GM10248 (cell line): ENCODE measurements at regions not wholly inside any gene's neighbourhood (a gene's known extent, or its start where the extent isn't known, plus 50 kb on each side); places are given as distances from the start of the nearest gene placed in this dataset.

ENCODE experiments used
- CTCF ChIA-PET: fragments of 300-600 bp; sonication (Branson Sonifier 250); formaldehyde crosslinking; extraction: SDS; loops from one replicate; lab custom pipeline; 2021; ENCODE audit warnings: antibody characterized with exemption; lab: Yijun Ruan, JAX
- POLR2A ChIA-PET: fragments of 350-650 bp; sonication (Branson Sonifier 250); formaldehyde crosslinking; extraction: SDS; loops from one replicate; lab custom pipeline; 2020; ENCODE audit warnings: antibody characterized with exemption; lab: Yijun Ruan, JAX
- DNase-seq: peaks from one replicate; pipeline ENCODE4 v3.0.0; 2012; ENCODE audit errors: extremely low spot score
- TF ChIP-seq, protein P1 (sequence below): IDR thresholded peaks from 2 replicates; pipeline ENCODE4 v1.5.1; 2012; ENCODE audit warnings: mild to moderate bottlenecking, low read depth; ENCODE audit errors: extremely low read depth, missing control alignments, control extremely low read depth

DNA sequence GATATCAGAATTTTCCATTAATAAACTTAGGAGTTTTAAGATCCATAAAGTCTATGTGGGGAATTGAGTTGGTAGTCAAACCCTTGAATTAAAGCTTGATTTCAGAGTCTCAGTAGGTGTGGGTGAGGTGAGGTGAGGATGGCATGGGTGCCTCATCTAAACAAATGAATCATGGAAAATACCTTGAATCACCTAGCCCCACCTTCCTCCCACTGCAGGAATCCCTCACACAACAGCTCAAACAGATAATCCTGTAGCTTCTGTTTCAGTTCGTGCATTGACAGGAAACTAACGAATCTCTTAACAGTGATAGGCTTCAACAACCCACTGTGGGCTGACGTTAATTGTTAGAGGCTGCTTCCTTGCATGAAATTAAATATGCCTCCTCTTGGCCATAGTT lies 185.0 kb downstream of the SREK1 start:
- TF ChIP-seq, protein P1, sequence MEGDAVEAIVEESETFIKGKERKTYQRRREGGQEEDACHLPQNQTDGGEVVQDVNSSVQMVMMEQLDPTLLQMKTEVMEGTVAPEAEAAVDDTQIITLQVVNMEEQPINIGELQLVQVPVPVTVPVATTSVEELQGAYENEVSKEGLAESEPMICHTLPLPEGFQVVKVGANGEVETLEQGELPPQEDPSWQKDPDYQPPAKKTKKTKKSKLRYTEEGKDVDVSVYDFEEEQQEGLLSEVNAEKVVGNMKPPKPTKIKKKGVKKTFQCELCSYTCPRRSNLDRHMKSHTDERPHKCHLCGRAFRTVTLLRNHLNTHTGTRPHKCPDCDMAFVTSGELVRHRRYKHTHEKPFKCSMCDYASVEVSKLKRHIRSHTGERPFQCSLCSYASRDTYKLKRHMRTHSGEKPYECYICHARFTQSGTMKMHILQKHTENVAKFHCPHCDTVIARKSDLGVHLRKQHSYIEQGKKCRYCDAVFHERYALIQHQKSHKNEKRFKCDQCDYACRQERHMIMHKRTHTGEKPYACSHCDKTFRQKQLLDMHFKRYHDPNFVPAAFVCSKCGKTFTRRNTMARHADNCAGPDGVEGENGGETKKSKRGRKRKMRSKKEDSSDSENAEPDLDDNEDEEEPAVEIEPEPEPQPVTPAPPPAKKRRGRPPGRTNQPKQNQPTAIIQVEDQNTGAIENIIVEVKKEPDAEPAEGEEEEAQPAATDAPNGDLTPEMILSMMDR: no peak
- ChIA-PET POLR2A (no interaction called here), CTCF (interaction anchor here (1.0 to 1.9 kb wide), 8 partner anchors 9 to 129 kb away, joined by 3 to 16 read pairs (median 4); no protein-coding TSS in a partner anchor)
- no peak for DNase-seq

DNA sequence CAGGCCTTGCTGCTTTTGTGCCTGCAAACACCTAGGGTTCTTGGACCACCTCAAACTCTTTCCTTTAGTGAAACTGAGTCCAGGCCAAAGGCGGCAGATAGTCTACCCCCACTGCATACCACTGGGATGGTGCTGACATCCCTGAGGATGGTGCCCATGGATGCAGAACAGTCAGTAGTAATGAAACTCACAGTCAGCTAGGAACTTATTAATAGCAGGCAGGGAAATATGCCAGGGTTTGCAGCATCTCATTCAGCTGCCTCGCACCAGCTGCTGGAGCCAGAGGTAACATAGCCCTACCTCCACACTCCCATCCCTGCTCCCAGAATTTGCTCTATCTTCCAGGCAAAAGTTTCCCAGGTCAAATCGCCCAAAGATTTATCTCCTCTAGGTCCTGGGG lies 189.1 kb downstream of the SREK1 start:
- DNase-seq: no peak
- TF ChIP-seq, protein P1: no peak
- CTCF ChIA-PET: interaction anchor here (1.1 to 5.2 kb wide), 3 partner anchors 11 to 26 kb away, joined by 3 to 19 read pairs (median 17); no protein-coding TSS in a partner anchor
- POLR2A ChIA-PET: interaction anchor here (0.6 kb wide), 1 partner anchor 10 kb away, joined by 5 read pairs; no protein-coding TSS in a partner anchor

DNA sequence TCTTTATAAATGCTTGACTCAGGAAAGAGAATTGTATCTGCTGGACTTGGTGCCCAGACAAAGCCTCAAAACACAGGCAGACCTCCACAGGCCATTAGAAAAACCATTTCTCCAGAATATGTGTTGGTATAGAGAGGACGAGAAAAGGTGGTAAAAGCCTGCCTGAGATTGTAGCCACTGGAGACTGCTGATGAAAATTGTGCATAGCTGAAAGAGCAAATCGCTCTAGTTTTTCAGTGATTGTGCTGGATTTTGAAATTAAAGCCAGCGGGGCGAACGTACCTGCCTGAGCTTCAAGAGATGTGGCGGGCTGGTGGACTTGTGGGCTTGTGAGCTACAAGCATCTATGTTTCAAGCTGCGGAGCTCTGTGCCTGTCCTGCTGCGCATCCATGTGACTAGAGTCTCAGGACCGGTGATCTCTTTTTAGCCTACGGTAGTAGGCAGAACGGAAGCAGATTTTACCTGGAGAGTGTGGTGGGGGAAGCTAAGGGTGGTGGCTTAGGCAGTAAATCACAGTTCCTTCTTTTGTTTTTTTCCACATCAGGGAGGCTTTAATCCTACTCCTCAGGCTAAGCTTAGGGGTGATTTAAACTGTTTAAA lies 193.6 kb downstream of the SREK1 start:
- ChIA-PET CTCF (interaction anchor here (0.9 to 7.0 kb wide), 6 partner anchors 8 to 325 kb away, joined by 3 to 40 read pairs (median 3); no protein-coding TSS in a partner anchor), POLR2A (no interaction called here)
- TF ChIP-seq, protein P1: no peak
- no peak for DNase-seq

DNA sequence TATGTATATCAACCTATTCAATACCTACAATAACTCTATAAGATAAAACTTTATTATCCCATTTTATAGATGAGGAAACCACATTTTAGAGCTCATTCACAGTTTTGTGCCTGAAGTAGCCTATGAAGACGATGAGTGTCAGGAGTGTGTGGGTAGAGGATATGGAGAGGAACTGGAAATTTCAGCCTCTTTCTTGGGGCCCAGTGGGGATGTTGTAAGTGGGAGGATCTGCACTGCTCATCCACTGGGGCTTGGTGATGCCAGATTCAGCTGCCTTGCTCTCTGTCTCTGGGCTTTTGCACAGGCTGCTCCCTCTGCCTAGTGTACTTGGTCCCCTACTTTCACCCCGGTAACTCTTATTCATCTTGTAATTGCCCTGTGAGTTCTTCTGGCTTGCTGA lies 194.7 kb downstream of the SREK1 start:
- CTCF ChIA-PET: interaction anchor here (1.2 to 7.0 kb wide), 3 partner anchors 10 to 324 kb away, joined by 3 to 40 read pairs (median 4); no protein-coding TSS in a partner anchor
- TF ChIP-seq, protein P1: no peak
- POLR2A ChIA-PET: no interaction called here
- DNase-seq: no peak

DNA sequence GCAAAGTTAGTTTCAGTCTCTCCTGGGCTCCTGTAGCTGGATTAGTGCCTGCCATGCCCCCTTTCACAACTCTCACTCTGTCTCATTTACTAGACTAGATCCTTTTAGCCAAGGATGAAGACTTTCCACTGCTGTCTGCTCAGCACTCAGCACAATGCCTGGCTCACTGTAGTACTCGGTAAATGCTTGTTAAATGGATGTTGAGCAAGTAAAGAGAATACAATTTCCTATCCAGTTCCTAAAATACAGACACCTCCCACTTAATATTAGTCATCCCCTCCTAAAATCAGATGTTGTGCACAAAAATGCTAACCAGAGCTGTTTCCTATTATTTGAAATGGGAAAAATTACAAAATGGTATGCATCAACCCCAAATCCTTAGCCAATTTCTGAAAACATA lies 195.8 kb downstream of the SREK1 start:
- TF ChIP-seq, protein P1: no peak
- POLR2A ChIA-PET: no interaction called here
- no peak for DNase-seq
- CTCF ChIA-PET: interaction anchor here (7.0 kb wide), 1 partner anchor 32 kb away, joined by 40 read pairs; no protein-coding TSS in a partner anchor

DNA sequence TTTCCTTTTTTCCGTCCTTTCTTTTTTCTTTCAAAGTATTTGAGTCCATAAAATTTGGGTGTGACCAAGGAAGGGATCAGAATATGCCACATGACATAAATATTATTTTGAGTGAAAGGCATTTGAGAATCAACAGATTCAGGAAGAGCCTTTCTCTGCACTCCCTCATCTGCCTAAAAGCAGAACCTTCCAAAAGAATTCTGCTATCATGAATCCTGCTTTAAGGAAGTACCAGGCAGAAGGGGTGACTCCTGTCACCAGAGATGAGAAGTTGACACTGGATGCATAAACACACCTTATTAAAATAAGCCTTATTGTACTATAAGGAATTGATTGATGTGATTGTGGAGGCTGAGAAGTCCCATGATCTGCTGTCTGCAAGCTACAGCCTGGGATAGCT lies 196.7 kb downstream of the SREK1 start:
- ChIA-PET CTCF (interaction anchor here (0.9 to 7.0 kb wide), 2 partner anchors 18 to 33 kb away, joined by 3 to 40 read pairs; no protein-coding TSS in a partner anchor), POLR2A (no interaction called here)
- TF ChIP-seq, protein P1: no peak
- no peak for DNase-seq
